NCI-H524 (cell line): ENCODE measurements at regions not wholly inside any gene's neighbourhood (a gene's known extent, or its start where the extent isn't known, plus 50 kb on each side); places are given as distances from the start of the nearest gene placed in this dataset.
"Not testable (repeated sequence)": the region's sequence is repeated elsewhere in the genome, so short reads cannot be mapped to it uniquely, and the experiment has no call there.

Experiments
- DNase-seq, 2 experiments: peaks; one replicate each; lab custom pipeline; 2025; lab: John Stamatoyannopoulos, UW

DNA sequence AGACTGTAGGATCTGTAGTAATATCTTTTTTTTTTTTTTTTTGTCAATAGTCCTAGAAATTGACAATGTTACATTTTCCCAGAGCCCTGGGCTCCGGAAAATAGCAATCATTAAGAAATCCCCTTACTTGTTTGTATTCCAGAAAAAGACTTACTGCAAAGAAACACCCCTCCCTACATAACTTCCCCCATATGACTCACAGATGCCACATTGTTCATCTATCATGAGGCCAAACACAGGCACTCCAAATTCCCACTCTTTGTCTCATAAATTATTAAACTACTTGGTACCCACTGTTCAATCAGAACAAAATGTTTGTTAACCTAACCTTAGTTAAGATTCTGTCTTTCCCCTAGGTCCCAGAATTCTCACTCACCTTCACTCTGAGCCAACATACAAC is 53.5 kb downstream of the TEX51 start:
- DNase-seq, result no peak

DNA sequence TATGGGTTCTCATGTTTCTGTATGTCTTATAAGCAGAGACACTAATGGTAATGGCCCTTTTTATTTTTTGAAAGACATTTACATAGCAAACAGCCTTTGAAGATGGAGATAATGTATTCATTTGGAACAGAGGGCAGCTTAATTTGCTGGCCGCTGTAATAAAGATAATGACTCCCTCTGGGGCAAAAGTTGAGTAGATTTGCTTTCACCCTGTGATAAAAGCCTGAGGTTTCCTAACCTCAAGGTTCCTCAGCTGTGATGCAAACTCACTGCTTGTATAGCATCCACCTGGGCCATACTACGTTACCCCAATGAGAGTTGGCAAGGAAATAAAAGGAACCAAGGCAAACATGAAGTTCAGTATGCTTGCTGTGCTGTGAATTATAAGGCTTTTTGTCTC is 54.8 kb downstream of the TEX51 start:
- no peak for DNase-seq

- DNase-seq, result no peak
These were observed 56.1 kb downstream of the TEX51 start for GRCh38 chr2:126954831-126955230.

DNA sequence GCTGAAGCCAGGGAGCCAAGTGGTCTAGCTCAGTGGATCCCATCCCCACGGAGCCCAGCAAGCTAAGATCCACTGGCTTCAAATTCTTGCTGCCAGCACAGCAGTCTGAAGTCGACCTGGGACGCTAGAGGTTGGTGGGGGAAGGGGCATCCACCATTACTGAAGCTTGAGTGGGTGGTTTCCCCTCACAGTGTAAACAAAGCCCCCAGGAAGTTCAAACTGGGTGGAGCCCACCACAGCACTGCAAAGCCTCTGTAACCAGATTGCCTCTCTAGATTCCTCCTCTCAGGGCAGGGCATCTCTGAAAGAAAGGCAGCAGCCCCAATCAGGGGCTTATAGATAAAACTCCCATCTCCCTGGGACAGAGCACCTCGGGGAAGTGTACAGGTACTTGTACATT is 58.1 kb downstream of the TEX51 start:
- peak in 1 of 2 experiments; percentile 55 for DNase-seq

DNA sequence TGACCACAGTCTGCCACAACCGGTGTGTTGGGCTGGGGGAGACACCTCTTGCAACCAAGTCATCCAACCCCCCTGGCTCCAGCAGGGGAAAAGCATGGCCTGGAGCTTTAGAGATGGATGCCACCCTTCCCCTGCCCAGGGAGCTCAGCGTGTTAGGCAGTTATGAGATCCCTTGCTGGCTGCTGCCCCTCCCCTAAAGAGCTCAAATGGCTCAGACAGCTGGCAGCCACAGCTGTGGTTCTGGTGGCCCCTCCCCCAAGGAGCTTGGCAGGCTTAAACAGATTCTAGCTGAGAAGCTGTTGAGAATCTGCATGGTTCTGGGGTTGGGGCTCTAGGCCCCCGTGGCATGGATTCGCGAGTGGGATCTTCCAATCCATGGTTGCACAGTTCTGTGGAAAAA is 64.7 kb downstream of the TEX51 start:
- DNase-seq, result peak; percentile 89 to 96

DNA sequence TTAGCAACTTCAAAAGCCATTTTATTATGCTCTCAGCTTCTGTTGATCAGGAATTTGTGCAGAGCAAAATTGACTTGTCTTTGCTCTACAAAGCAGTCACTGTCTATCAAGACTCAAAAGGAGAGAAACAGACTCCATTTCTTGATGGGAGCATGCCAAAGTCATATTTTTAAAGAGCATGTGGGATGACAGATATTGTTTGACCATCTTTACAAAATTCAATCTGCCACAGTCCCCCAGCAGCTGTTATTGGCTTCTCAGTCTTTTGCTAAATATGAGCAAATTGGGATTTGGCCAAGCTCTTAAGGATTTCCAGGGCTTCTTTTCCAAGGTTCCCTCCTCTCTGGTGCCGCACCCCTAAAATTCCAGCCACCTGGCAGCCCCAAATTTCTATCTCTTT is 67.9 kb downstream of the TEX51 start:
- peak; percentile 7 to 87 for DNase-seq

DNA sequence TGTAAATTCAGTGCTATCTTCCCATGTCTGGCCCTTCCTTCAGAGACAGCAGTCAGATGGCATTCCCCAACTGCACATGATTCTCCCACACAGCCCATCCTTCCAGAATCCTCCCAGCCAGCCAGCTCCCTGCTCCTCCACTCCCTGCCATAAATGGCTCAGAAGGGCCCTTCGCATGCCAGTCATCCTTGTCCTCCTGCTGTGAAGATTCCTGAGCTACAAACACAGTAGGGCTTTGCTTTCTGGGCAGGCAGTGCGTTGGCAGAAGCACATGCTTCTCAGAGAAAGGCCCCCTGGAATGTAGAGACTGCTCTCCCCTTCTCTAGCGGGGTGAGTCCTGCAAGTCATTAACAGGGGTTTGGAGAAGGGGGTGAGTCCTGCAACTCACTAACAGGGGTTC is 71.9 kb downstream of the TEX51 start:
- DNase-seq, result peak in 1 of 2 experiments; percentile 43

DNA sequence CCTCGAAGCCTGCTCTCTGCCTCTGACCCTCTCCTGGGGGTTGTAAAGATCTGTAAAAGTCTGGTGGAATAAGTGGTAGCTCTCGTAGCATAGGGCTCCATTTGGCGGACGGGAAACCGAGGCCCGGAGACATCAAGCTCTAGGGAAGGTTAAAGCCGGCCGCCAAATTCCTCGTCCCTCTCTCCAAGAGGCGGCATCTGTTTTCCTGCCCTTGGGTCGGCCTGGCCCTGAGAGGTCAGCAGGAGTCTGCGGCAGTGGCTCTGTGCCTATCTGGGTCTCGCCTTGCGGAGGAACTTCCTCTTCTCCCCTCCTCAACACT is 72.4 kb downstream of the TEX51 start:
- no peak for DNase-seq

DNA sequence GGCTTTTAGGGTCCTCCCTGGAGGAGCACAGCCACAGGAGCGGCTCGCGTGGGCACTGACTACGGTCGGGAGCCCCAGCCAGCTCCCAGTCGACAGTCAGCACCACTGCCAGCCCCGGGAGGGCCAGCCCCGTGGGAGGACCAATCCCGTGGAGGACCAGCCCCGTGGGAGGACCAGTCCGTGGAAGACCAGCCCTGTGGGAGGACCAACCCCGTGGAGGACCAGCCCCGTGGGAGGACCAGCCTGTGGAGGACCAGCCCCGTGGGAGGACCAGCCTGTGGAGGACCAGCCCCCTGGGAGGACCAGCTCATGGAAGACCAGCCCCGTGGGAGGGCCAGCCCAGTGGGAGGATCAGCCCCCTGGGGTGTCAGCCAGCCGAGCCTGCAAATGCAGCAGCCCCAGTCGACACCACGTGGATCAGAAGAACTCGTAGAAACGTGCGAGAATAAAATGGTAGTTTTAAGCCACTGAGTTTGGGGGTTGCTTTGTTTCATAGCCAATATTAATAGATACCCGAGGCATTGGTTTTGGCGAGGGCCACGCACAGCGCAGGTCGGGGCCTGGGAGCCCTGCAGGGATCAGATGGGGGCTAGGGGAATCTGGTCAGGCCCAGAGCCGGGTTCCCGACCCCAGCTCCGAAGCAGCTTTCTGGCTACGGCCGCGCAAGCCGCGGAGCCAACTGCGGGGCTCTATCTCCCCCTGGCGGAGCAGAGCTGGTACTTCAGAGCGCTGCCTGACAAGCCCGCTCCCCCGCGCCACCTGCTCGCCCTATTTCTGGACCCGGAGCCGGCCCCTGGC is 73.0 kb downstream of the TEX51 start:
- peak; percentile 68 to 82 for DNase-seq

DNA sequence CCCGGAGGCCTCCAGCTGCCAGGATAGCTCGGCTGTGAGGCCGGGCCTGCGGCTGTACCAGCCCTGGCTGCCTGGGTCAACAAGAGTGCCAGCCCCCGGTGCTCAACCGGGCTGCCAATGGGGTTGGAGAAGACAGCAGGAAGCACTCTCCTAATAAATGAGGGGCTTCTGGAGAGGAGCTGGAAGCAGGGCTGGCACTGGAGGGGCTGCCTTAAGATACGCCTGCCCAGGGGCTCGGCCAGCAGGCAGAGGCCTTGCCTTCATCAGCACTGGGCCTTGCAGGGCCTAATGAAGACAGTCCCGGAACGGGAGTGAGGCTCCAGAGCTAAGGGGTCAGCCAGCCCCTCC is 73.6 kb downstream of the TEX51 start:
- DNase-seq, result no peak

GRCh38 chr2:126973745-126974144 is 75.1 kb downstream of the TEX51 start:
- DNase-seq, result peak in 1 of 2 experiments; percentile 10

DNA sequence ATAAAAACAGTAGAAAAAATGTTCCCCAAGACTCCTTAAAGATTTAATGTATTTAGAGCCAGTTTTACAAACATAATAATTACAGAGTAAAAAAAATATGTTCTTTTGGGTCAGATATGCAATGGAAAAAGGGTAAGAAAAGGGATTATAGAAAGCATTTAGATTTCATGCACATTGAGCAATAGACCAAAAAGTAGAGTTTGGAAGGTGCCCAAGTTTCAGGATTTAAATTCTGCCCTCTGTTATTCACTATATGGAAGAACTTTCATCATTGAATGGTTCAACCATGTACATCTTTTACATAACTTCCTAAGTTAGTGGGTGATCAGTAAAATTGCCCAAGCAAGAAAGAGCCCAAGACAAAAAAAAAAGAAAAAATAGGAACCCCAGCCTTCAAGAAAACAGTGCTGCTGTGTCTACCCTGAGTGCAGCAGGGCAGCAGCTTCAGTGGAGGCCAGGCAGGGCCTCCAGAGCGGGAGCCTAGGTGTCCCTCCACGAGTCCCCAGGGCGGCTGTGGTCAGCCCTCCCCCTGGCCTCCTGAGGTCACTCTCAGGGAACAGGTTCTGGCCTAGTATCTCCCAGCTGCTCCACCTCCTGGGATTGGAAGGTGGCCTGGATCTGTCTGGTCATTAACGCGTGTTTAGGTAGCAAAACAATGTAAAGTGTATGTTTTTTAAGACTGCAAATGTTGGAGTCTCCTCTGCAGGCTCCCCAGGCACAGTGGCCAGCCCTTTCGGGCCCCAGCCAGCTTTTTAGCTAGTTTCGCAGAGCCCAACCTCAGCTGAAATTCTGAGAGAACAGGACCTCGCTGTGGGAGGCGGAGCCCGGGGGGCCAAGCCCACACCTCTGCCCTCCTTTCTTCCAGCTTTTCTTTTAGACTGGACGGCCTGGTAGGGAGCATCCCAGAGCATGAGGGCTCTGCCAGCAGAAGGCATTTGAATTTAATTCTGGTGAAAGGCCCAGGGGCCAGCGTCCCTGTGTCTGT is 77.3 kb downstream of the TEX51 start:
- DNase-seq, result no peak

GRCh38 chr2:126976721-126977328 is 78.1 kb downstream of the TEX51 start:
- DNase-seq, result no peak

DNA sequence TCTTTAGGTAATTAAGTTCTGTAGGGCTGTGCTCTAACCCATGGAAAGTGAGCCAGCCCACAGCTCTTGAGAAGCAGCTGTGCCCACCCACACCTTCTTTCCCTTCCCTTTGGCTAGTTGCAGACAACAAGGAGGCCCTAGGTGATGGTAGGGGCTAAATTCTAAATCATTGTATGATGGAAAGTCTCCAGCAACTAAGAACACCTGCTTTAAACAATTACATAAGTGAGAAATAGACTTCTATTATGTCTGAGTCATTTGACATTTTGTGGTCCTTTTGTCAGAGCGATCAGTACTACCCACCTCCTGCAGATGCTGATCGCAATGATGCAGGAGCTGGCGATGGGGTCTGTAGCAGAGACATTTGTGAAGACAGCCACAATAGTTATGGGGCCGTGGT is 79.6 kb downstream of the TEX51 start:
- no peak for DNase-seq

DNA sequence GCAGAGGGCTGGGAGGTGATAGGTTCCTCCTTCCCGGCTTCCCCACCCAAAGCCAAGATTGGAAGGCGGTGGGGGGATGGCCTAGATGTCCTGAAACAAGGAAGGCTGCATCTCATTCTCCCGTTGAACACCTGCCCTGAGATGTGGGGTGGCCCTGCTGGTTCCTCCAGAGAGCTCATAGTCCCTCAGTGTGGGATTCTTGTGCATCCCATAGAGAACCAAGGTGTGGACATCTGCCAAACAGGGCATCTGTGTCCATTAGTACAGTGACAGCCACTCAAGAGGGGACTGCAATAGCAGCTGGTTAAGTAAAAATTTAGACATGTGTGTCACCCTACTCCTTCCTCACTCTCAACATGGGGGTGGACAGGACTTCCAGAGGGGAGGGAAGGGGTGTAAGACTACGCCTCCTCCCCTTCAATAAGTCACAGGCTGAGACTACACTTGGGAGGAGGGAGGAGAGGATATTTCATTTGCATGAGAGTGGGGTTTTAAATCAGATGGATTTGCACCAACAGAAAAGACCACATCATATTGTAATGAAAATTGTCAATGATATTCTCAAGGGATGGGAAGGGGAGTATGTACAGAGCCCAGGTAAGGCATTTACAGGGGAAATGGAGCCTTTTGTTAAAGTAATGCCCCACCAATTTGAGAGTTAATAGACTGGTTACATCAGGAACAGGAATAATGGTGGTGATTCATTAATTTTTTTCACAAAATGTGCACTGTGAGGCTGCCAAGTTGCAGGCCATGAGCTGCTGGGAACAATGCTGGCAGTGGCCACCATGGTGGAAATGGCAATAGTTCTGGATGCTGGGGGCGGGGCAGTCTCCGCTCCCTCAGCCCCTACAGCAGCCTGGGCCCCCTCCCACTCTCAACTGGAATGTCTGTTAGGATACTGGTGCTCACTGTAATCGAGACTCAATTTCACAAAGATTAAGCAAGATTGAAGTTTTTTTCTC is 80.6 kb downstream of the TEX51 start:
- peak; percentile 56 to 83 for DNase-seq

DNA sequence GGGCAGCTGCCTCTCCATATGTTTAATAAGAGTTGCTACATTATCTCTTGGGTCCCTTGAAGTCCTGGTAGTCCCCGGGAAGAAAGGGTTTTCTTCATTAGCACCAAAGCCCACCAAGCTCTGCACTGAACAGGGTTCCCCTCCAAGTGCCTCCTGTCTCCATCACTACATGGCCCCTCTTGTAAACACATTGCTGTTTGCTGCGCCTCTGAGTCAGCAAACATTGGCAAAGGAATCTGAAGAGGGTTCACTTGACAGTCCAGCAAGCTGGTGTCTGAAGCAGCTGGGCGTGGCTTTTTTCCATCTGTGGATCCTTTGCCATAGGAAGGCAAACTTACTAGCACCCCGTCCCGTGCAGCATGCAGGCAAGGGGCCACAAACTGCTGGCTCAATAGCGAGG is 82.8 kb downstream of the TEX51 start:
- DNase-seq, result peak; percentile 79 to 90

GRCh38 chr2:126982935-126983334 is 84.2 kb downstream of the TEX51 start:
- DNase-seq, result no peak

DNA sequence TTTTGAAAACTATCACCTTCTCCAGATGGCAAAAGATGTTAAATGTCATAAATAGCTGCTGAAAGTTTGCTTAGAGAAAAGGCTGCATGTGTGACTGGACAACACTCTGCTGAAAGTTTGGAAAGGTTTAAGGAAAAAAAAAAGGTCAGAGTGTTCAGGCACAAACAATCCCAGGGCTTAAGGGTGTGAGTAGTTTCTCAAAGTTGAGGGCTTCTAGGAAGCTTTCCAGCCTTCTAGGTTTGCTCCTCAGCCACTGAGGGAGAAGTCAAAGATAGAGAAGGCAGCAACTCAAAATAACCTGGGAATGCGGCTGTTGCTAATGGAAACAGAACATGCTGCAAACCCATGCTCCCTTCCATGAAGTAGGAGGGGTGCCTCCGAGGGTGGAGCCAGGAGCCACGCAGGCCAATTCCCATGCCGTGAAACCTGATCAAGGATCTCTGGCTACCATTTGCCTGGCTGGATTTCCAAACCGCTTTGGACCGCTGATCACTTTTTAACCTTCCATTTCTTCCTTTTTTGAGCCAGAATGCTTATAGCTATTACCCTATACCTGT is 88.0 kb downstream of the TEX51 start:
- no peak for DNase-seq

DNA sequence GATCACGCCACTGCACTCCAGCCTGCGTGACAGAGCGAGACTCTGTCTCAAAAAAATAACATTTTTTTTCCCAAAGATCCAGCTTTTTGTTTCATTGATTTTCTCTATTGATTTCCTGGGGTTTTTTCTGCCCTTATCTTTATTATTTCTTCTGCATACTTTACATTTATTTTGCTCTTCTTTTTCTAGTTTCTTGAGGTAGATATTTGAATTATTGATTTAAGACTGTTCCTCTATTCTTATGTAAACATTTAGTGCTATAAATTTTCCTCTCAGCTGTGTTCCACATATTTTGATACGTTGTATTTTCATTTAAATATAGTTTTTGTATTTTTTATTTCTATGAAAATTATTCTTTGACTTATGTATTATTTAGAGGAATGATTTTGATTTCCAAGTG is 89.8 kb downstream of the TEX51 start:
- DNase-seq, result no peak

DNA sequence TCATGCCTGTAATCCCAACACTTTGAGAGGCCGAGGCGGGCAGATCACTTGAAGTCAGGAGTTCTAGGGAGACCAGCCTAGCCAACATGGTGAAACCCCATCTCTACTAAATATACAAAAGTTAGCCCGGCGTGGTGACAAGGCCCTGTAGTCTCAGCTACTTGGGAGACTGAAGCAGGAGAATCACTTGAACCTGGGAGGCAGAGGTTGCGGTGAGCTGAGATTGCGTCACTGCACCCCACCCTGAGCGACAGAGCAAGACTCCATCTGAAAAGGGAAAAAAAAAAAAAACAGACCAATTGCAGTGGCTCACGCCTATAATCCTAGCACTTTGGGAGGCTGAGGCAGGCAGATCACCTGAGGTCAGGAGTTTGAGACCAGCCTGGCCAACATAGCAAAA is 90.4 kb downstream of the TEX51 start:
- DNase-seq, result not testable (repeated sequence)

GRCh38 chr2:126990200-126990599 is 91.5 kb downstream of the TEX51 start:
- no peak for DNase-seq
